GM23338 (cell line): ENCODE measurements at regions not wholly inside any gene's neighbourhood (a gene's known extent, or its start where the extent isn't known, plus 50 kb on each side); places are given as distances from the start of the nearest gene placed in this dataset.

Experiments used
- ATAC-seq: fragments of 200-7000 bp; cut with Tn5 transposase; 3 replicates; pipeline ENCODE4 v1.9.1; 2020
- DNase-seq: peaks from one replicate; pipeline ENCODE4 v3.0.0-alpha.2; 2015; ENCODE audit warnings: low spot score
- H2AFZ ChIP-seq: fragments of 200-600 bp; sonication (generic); 2 replicates; pipeline ENCODE4 v1.8.0; 2016; ENCODE audit warnings: antibody characterized with exemption, mild to moderate bottlenecking, moderate library complexity
- H3F3A ChIP-seq: fragments of 200-600 bp; sonication (generic); replicated peaks from 2 replicates; pipeline ENCODE4 v1.8.0; 2017; ENCODE audit warnings: antibody characterized with exemption, mixed run types, low read depth
- H3K27ac ChIP-seq: fragments of 200-600 bp; sonication (generic); 2 replicates; pipeline ENCODE4 v1.6.1; 2016; ENCODE audit warnings: low read depth
- H3K27me3 ChIP-seq: fragments of 200-600 bp; sonication (generic); 2 replicates; pipeline ENCODE4 v1.8.0; 2016; ENCODE audit warnings: mild to moderate bottlenecking, mixed run types, moderate library complexity; ENCODE audit not compliant: insufficient read depth
- H3K36me3 ChIP-seq: fragments of 200-600 bp; sonication (generic); 2 replicates; pipeline ENCODE4 v1.8.0; 2016; ENCODE audit warnings: mild to moderate bottlenecking; ENCODE audit not compliant: insufficient read depth
- H3K4me1 ChIP-seq: fragments of 200-600 bp; sonication (generic); 2 replicates; pipeline ENCODE4 v1.8.0; 2016; ENCODE audit warnings: mild to moderate bottlenecking, moderate library complexity; ENCODE audit not compliant: insufficient read depth
- H3K4me2 ChIP-seq: fragments of 200-600 bp; sonication (generic); 2 replicates; pipeline ENCODE4 v1.7.1; 2017; ENCODE audit warnings: mixed run types
- H3K4me3 ChIP-seq: fragments of 200-600 bp; sonication (generic); 2 replicates; pipeline ENCODE4 v1.6.1; 2016; ENCODE audit warnings: mixed run types
- H3K79me2 ChIP-seq: fragments of 200-600 bp; sonication (generic); replicated peaks from 2 replicates; pipeline ENCODE4 v1.8.0; 2017; ENCODE audit warnings: mild to moderate bottlenecking; ENCODE audit not compliant: insufficient read depth
- H3K9me2 ChIP-seq: fragments of 200-600 bp; sonication (generic); 2 replicates; pipeline ENCODE4 v1.8.0; 2017; ENCODE audit not compliant: insufficient read depth
- H4K20me1 ChIP-seq: fragments of 200-600 bp; sonication (generic); replicated peaks from 2 replicates; pipeline ENCODE4 v1.8.0; 2017; ENCODE audit warnings: mild to moderate bottlenecking; ENCODE audit not compliant: insufficient read depth
- H3K27ac Mint-ChIP-seq: 2 replicates; pipeline ENCODE4 v1.8.0; 2020; ENCODE audit warnings: inconsistent platforms, mild to moderate bottlenecking, moderate library complexity, mixed read lengths
- H3K27me3 Mint-ChIP-seq: 3 replicates; pipeline ENCODE4 v1.8.0; 2022; ENCODE audit warnings: low read depth, mild to moderate bottlenecking, moderate library complexity, mixed read lengths, inconsistent platforms; ENCODE audit not compliant: insufficient read depth, poor library complexity
- H3K36me3 Mint-ChIP-seq: 3 replicates; pipeline ENCODE4 v1.8.0; 2021; ENCODE audit warnings: low read depth, mild to moderate bottlenecking, inconsistent platforms, moderate library complexity, mixed read lengths
- H3K4me1 Mint-ChIP-seq: 3 replicates; pipeline ENCODE4 v1.8.0; 2020; ENCODE audit warnings: mild to moderate bottlenecking, inconsistent platforms, mixed read lengths
- H3K4me3 Mint-ChIP-seq: 3 replicates; pipeline ENCODE4 v1.8.0; 2021; ENCODE audit warnings: moderate library complexity, mild to moderate bottlenecking, inconsistent platforms, mixed read lengths
- H3K9me3 Mint-ChIP-seq: 3 replicates; pipeline ENCODE4 v1.8.0; 2020; ENCODE audit warnings: moderate library complexity, mild to moderate bottlenecking, inconsistent platforms, mixed read lengths
- CREB1 ChIP-seq: fragments of 250-450 bp; sonication (Bioruptor Pico); IDR thresholded peaks from 2 replicates; pipeline ENCODE4 v1.5.0; 2020; ENCODE audit warnings: low read depth, mild to moderate bottlenecking, moderate library complexity
- EZH2 ChIP-seq: fragments of 200-600 bp; sonication (generic); IDR thresholded peaks from one replicate; pipeline ENCODE4 v1.8.0; 2017; ENCODE audit warnings: antibody characterized with exemption, mild to moderate bottlenecking, low read depth; ENCODE audit not compliant: unreplicated experiment
- EZH2phosphoT487 ChIP-seq: fragments of 200-600 bp; sonication (generic); IDR thresholded peaks from one replicate; pipeline ENCODE4 v1.8.1; 2018; ENCODE audit warnings: antibody characterized with exemption; ENCODE audit not compliant: unreplicated experiment
- JUNB ChIP-seq: IDR thresholded peaks from one replicate; pipeline ENCODE4 v1.6.1; 2016; ENCODE audit warnings: antibody characterized with exemption; ENCODE audit not compliant: unreplicated experiment
- POLR2AphosphoS5 ChIP-seq: IDR thresholded peaks from 2 replicates; pipeline ENCODE4 v1.6.1; 2016; ENCODE audit warnings: antibody characterized with exemption, low read depth
- STAT1 ChIP-seq: IDR thresholded peaks from one replicate; pipeline ENCODE4 v1.6.1; 2016; ENCODE audit warnings: antibody characterized with exemption; ENCODE audit not compliant: unreplicated experiment
- TF ChIP-seq, protein P1 (sequence below): fragments of 250-450 bp; sonication (Bioruptor Pico); IDR thresholded peaks from 2 replicates; pipeline ENCODE4 v1.5.0; 2020; ENCODE audit warnings: mild to moderate bottlenecking, moderate library complexity
- TF ChIP-seq, protein P2 (sequence below): IDR thresholded peaks from one replicate; pipeline ENCODE4 v1.6.1; 2018; ENCODE audit warnings: antibody characterized with exemption; ENCODE audit not compliant: unreplicated experiment
- TF ChIP-seq, protein P3 (sequence below): IDR thresholded peaks from 2 replicates; pipeline ENCODE4 v1.6.1; 2016; ENCODE audit warnings: antibody characterized with exemption

DNA sequence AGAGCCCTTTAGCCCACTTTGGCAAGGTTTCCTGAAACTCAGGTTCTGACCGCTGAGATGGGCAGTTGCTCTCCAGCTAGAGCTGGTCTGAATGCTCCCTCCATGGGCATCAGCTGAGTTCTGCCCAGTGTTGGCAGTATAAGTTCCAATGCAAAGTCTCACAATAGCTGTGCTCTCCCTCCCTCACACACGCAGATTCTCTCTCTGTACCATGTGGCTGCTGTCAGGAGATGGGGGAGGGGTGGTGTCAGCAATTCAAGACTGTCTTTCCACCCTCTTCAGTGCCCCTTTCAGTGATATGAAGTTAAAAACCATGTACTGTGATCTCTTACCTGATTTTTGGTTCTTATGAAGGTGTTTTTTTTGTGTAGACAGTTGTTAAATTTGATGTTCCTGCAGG lies 164.3 kb upstream of the PLEKHA5 start (continued):
- TF ChIP-seq, protein P1, sequence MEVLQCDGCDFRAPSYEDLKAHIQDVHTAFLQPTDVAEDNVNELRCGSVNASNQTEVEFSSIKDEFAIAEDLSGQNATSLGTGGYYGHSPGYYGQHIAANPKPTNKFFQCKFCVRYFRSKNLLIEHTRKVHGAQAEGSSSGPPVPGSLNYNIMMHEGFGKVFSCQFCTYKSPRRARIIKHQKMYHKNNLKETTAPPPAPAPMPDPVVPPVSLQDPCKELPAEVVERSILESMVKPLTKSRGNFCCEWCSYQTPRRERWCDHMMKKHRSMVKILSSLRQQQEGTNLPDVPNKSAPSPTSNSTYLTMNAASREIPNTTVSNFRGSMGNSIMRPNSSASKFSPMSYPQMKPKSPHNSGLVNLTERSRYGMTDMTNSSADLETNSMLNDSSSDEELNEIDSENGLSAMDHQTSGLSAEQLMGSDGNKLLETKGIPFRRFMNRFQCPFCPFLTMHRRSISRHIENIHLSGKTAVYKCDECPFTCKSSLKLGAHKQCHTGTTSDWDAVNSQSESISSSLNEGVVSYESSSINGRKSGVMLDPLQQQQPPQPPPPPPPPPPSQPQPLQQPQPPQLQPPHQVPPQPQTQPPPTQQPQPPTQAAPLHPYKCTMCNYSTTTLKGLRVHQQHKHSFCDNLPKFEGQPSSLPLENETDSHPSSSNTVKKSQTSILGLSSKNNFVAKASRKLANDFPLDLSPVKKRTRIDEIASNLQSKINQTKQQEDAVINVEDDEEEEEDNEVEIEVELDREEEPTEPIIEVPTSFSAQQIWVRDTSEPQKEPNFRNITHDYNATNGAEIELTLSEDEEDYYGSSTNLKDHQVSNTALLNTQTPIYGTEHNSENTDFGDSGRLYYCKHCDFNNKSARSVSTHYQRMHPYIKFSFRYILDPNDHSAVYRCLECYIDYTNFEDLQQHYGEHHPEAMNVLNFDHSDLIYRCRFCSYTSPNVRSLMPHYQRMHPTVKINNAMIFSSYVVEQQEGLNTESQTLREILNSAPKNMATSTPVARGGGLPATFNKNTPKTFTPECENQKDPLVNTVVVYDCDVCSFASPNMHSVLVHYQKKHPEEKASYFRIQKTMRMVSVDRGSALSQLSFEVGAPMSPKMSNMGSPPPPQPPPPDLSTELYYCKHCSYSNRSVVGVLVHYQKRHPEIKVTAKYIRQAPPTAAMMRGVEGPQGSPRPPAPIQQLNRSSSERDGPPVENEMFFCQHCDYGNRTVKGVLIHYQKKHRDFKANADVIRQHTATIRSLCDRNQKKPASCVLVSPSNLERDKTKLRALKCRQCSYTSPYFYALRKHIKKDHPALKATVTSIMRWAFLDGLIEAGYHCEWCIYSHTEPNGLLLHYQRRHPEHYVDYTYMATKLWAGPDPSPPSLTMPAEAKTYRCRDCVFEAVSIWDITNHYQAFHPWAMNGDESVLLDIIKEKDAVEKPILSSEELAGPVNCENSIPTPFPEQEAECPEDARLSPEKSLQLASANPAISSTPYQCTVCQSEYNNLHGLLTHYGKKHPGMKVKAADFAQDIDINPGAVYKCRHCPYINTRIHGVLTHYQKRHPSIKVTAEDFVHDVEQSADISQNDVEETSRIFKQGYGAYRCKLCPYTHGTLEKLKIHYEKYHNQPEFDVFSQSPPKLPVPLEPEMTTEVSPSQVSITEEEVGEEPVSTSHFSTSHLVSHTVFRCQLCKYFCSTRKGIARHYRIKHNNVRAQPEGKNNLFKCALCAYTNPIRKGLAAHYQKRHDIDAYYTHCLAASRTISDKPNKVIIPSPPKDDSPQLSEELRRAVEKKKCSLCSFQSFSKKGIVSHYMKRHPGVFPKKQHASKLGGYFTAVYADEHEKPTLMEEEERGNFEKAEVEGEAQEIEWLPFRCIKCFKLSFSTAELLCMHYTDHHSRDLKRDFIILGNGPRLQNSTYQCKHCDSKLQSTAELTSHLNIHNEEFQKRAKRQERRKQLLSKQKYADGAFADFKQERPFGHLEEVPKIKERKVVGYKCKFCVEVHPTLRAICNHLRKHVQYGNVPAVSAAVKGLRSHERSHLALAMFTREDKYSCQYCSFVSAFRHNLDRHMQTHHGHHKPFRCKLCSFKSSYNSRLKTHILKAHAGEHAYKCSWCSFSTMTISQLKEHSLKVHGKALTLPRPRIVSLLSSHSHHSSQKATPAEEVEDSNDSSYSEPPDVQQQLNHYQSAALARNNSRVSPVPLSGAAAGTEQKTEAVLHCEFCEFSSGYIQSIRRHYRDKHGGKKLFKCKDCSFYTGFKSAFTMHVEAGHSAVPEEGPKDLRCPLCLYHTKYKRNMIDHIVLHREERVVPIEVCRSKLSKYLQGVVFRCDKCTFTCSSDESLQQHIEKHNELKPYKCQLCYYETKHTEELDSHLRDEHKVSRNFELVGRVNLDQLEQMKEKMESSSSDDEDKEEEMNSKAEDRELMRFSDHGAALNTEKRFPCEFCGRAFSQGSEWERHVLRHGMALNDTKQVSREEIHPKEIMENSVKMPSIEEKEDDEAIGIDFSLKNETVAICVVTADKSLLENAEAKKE (CRISPR knock-in tag) = no peak
- TF ChIP-seq EZH2 (no peak), EZH2phosphoT487 (no peak), CREB1 (CRISPR knock-in tag) (no peak), POLR2AphosphoS5 (no peak)
- TF ChIP-seq, protein P2, sequence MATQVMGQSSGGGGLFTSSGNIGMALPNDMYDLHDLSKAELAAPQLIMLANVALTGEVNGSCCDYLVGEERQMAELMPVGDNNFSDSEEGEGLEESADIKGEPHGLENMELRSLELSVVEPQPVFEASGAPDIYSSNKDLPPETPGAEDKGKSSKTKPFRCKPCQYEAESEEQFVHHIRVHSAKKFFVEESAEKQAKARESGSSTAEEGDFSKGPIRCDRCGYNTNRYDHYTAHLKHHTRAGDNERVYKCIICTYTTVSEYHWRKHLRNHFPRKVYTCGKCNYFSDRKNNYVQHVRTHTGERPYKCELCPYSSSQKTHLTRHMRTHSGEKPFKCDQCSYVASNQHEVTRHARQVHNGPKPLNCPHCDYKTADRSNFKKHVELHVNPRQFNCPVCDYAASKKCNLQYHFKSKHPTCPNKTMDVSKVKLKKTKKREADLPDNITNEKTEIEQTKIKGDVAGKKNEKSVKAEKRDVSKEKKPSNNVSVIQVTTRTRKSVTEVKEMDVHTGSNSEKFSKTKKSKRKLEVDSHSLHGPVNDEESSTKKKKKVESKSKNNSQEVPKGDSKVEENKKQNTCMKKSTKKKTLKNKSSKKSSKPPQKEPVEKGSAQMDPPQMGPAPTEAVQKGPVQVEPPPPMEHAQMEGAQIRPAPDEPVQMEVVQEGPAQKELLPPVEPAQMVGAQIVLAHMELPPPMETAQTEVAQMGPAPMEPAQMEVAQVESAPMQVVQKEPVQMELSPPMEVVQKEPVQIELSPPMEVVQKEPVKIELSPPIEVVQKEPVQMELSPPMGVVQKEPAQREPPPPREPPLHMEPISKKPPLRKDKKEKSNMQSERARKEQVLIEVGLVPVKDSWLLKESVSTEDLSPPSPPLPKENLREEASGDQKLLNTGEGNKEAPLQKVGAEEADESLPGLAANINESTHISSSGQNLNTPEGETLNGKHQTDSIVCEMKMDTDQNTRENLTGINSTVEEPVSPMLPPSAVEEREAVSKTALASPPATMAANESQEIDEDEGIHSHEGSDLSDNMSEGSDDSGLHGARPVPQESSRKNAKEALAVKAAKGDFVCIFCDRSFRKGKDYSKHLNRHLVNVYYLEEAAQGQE = no peak

DNA sequence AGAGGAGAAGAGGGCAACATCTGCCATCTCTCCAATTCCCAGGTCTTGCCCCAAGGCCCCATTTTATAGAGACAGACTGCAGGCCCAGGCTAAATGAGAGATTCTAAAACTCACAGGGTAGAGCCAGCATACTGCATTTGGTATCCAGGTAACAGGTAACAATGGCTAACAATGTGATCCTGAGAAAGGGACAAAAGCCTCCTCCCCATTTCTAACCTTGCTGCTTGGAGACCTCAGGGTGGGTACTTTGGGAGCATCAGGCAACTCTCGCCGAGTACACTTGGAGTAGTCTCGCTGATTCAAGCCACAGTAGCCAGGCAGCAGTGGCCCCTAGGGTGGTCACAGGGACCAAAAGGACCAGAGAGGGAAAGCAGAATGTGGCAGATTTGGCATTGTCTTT lies 162.6 kb upstream of the PLEKHA5 start:
- no peaks in the 10 kb centered on the region for H4K20me1 ChIP-seq
- ATAC-seq = peak; percentile 75
- TF ChIP-seq POLR2AphosphoS5 (no peak), JUNB (no peak), STAT1 (no peak)
- TF ChIP-seq, protein P3, sequence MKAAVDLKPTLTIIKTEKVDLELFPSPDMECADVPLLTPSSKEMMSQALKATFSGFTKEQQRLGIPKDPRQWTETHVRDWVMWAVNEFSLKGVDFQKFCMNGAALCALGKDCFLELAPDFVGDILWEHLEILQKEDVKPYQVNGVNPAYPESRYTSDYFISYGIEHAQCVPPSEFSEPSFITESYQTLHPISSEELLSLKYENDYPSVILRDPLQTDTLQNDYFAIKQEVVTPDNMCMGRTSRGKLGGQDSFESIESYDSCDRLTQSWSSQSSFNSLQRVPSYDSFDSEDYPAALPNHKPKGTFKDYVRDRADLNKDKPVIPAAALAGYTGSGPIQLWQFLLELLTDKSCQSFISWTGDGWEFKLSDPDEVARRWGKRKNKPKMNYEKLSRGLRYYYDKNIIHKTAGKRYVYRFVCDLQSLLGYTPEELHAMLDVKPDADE = no peak
- TF ChIP-seq, protein P2 = no peak
- peaks cover 29% of the 10 kb centered on the region for H3K4me1 ChIP-seq
- H3K4me2 ChIP-seq = no peak overlapping the region
- Mint-ChIP-seq H3K27me3 (peaks cover 10% of the 10 kb centered on the region), H3K36me3 (no peaks in the 10 kb centered on the region), H3K4me1 (peaks cover 35% of the 10 kb centered on the region), H3K9me3 (no peaks in the 10 kb centered on the region), H3K27ac (no peak overlapping the region), H3K4me3 (no peak overlapping the region)
- DNase-seq = peak; percentile 43
- no peak overlapping the region for H3K4me3 ChIP-seq
- no peak overlapping the region for H3K27ac ChIP-seq
- no peaks in the 10 kb centered on the region for H3K36me3 ChIP-seq
- H3K27me3 ChIP-seq = no peaks in the 10 kb centered on the region
- peak overlapping the region; percentile 86 for H2AFZ ChIP-seq
- H3F3A ChIP-seq = no peaks in the 10 kb centered on the region
- H3K79me2 ChIP-seq = no peaks in the 10 kb centered on the region
- H3K9me2 ChIP-seq = no peaks in the 10 kb centered on the region; the same call in 1 of the 2 replicates
